ENCODE measurements at regions not wholly inside any gene's neighbourhood (a gene's known extent, or its start where the extent isn't known, plus 50 kb on each side); places are given as distances from the start of the nearest gene placed in this dataset.
A peak's percentile ranks its signal among the peaks of the same experiment; 100 is the strongest.

GRCh38 chr7:50953820-50954219 lies 171.1 kb upstream of the GRB10 start:
- TF ChIP-seq CTCF (IDR thresholded peaks at IDR 0.05): no peak
- no peaks in the 10 kb centered on the region for H3K27me3 ChIP-seq (ENCODE audit: control insufficient read depth, insufficient read depth, low read length)
- H3K4me2 ChIP-seq (ENCODE audit: low read length): no peak overlapping the region
- no peak overlapping the region for H3K27ac ChIP-seq
- H3K4me3 ChIP-seq (ENCODE audit: low read depth, low read length): no peak overlapping the region
- H3K79me2 ChIP-seq: no peaks in the 10 kb centered on the region
- H3K9me3 ChIP-seq (ENCODE audit: control insufficient read depth, low read length): no peaks in the 10 kb centered on the region
- H3K4me1 ChIP-seq: peaks cover 3% of the 10 kb centered on the region
- no peaks in the 10 kb centered on the region for H3K36me3 ChIP-seq (ENCODE audit: control insufficient read depth, insufficient read depth, low read length)
- H2AFZ ChIP-seq: no peak overlapping the region
- H3K9ac ChIP-seq: no peak overlapping the region

GRCh38 chr7:50953303-50953702 lies 170.6 kb upstream of the GRB10 start:
- H3K36me3 ChIP-seq (ENCODE audit: control insufficient read depth, insufficient read depth, low read length): no peaks in the 10 kb centered on the region
- no peak overlapping the region for H3K4me3 ChIP-seq (ENCODE audit: low read depth, low read length)
- no peak overlapping the region for H3K27ac ChIP-seq
- no peaks in the 10 kb centered on the region for H3K79me2 ChIP-seq
- H3K27me3 ChIP-seq (ENCODE audit: control insufficient read depth, insufficient read depth, low read length): no peaks in the 10 kb centered on the region
- no peak overlapping the region for H3K4me2 ChIP-seq (ENCODE audit: low read length)
- no peak overlapping the region for H2AFZ ChIP-seq
- H3K9ac ChIP-seq: no peak overlapping the region
- no peak for TF ChIP-seq CTCF (IDR thresholded peaks at IDR 0.05)
- H3K4me1 ChIP-seq: peaks cover 3% of the 10 kb centered on the region
- H3K9me3 ChIP-seq (ENCODE audit: control insufficient read depth, low read length): no peaks in the 10 kb centered on the region

GRCh38 chr7:50952544-50952943 lies 169.8 kb upstream of the GRB10 start:
- Histone ChIP-seq H3K79me2 (no peaks in the 10 kb centered on the region), H2AFZ (no peak overlapping the region), H3K36me3 (ENCODE audit: control insufficient read depth, insufficient read depth, low read length) (no peaks in the 10 kb centered on the region), H3K9ac (no peak overlapping the region), H3K27me3 (ENCODE audit: control insufficient read depth, insufficient read depth, low read length) (no peaks in the 10 kb centered on the region), H3K4me2 (ENCODE audit: low read length) (no peak overlapping the region), H3K27ac (no peak overlapping the region), H3K4me3 (ENCODE audit: low read depth, low read length) (no peak overlapping the region), H3K9me3 (ENCODE audit: control insufficient read depth, low read length) (no peaks in the 10 kb centered on the region), H3K4me1 (peaks cover 3% of the 10 kb centered on the region)
- no peak for TF ChIP-seq CTCF (IDR thresholded peaks at IDR 0.05)

- H3K79me2 ChIP-seq: no peaks in the 10 kb centered on the region
- no peak for TF ChIP-seq CTCF (IDR thresholded peaks at IDR 0.05)
- no peak overlapping the region for H3K9ac ChIP-seq
- H3K36me3 ChIP-seq (ENCODE audit: control insufficient read depth, insufficient read depth, low read length): no peaks in the 10 kb centered on the region
- H3K4me2 ChIP-seq (ENCODE audit: low read length): no peak overlapping the region
- H3K4me3 ChIP-seq (ENCODE audit: low read depth, low read length): no peak overlapping the region
- H3K9me3 ChIP-seq (ENCODE audit: control insufficient read depth, low read length): no peaks in the 10 kb centered on the region
- no peak overlapping the region for H2AFZ ChIP-seq
- no peak overlapping the region for H3K27ac ChIP-seq
- no peaks in the 10 kb centered on the region for H3K27me3 ChIP-seq (ENCODE audit: control insufficient read depth, insufficient read depth, low read length)
- peaks cover 3% of the 10 kb centered on the region for H3K4me1 ChIP-seq
These were observed 169.4 kb upstream of the GRB10 start for GRCh38 chr7:50952120-50952519.

GRCh38 chr7:50943482-50943881 lies 160.8 kb upstream of the GRB10 start:
- Histone ChIP-seq H3K9me3 (ENCODE audit: control insufficient read depth, low read length) (no peaks in the 10 kb centered on the region), H3K4me3 (ENCODE audit: low read depth, low read length) (no peak overlapping the region), H3K27ac (no peak overlapping the region), H3K27me3 (ENCODE audit: control insufficient read depth, insufficient read depth, low read length) (no peaks in the 10 kb centered on the region), H3K79me2 (no peaks in the 10 kb centered on the region), H3K4me2 (ENCODE audit: low read length) (no peak overlapping the region), H3K4me1 (no peaks in the 10 kb centered on the region), H3K9ac (no peak overlapping the region), H3K36me3 (ENCODE audit: control insufficient read depth, insufficient read depth, low read length) (no peaks in the 10 kb centered on the region), H2AFZ (peak overlapping the region; percentile 8)
- no peak for TF ChIP-seq CTCF (IDR thresholded peaks at IDR 0.05)
